Type B pancreatic cell (in vitro differentiated cells): ENCODE measurements at regions not wholly inside any gene's neighbourhood (a gene's known extent, or its start where the extent isn't known, plus 50 kb on each side); places are given as distances from the start of the nearest gene placed in this dataset.

ENCODE experiments used
- DNase-seq: peaks from one replicate; pipeline ENCODE4 v3.0.0; 2021; ENCODE audit warnings: mixed read lengths; ENCODE audit not compliant: unreplicated experiment; ENCODE audit errors: extremely low spot score
- H3K27ac Mint-ChIP-seq: 2 replicates; pipeline ENCODE4 v1.8.0; 2021; ENCODE audit warnings: mild to moderate bottlenecking, mixed read lengths
- H3K27me3 Mint-ChIP-seq: 2 replicates; pipeline ENCODE4 v1.8.0; 2021; ENCODE audit warnings: mixed read lengths
- H3K36me3 Mint-ChIP-seq: 2 replicates; pipeline ENCODE4 v1.8.0; 2021; ENCODE audit warnings: mixed read lengths
- H3K4me1 Mint-ChIP-seq: one replicate; pipeline ENCODE4 v1.8.0; 2021; ENCODE audit warnings: mixed read lengths; ENCODE audit not compliant: unreplicated experiment
- H3K4me3 Mint-ChIP-seq: 2 replicates; pipeline ENCODE4 v1.8.0; 2021; ENCODE audit warnings: mild to moderate bottlenecking, mixed read lengths
- H3K9me3 Mint-ChIP-seq: 2 replicates; pipeline ENCODE4 v1.8.0; 2021; ENCODE audit warnings: mixed read lengths
- TF ChIP-seq, protein P1 (sequence below): fragments of 200-600 bp; sonication (generic); conservative IDR thresholded peaks from 2 replicates; pipeline ENCODE4 v1.5.0; 2021; ENCODE audit warnings: antibody characterized with exemption, mild to moderate bottlenecking

- H3K27ac Mint-ChIP-seq = no peak overlapping the region
- TF ChIP-seq, protein P1, sequence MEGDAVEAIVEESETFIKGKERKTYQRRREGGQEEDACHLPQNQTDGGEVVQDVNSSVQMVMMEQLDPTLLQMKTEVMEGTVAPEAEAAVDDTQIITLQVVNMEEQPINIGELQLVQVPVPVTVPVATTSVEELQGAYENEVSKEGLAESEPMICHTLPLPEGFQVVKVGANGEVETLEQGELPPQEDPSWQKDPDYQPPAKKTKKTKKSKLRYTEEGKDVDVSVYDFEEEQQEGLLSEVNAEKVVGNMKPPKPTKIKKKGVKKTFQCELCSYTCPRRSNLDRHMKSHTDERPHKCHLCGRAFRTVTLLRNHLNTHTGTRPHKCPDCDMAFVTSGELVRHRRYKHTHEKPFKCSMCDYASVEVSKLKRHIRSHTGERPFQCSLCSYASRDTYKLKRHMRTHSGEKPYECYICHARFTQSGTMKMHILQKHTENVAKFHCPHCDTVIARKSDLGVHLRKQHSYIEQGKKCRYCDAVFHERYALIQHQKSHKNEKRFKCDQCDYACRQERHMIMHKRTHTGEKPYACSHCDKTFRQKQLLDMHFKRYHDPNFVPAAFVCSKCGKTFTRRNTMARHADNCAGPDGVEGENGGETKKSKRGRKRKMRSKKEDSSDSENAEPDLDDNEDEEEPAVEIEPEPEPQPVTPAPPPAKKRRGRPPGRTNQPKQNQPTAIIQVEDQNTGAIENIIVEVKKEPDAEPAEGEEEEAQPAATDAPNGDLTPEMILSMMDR = no peak
- H3K27me3 Mint-ChIP-seq = peaks cover 42% of the 10 kb centered on the region
These were observed 94.7 kb downstream of the DMRTA2 start for GRCh38 chr1:50328552-50328951.

GRCh38 chr1:50326026-50326425 lies 97.2 kb downstream of the DMRTA2 start:
- TF ChIP-seq, protein P1 = no peak
- Mint-ChIP-seq H3K27ac (no peak overlapping the region), H3K36me3 (no peaks in the 10 kb centered on the region), H3K4me1 (no peaks in the 10 kb centered on the region), H3K9me3 (no peaks in the 10 kb centered on the region), H3K4me3 (no peak overlapping the region), H3K27me3 (peaks cover 24% of the 10 kb centered on the region)
- DNase-seq = no peak

More at GRCh38 chr1:50328552-50328951, 94.7 kb downstream of the DMRTA2 start:
- H3K4me1 Mint-ChIP-seq = no peaks in the 10 kb centered on the region
- H3K36me3 Mint-ChIP-seq = no peaks in the 10 kb centered on the region
- no peaks in the 10 kb centered on the region for H3K9me3 Mint-ChIP-seq
- H3K4me3 Mint-ChIP-seq = no peak overlapping the region
- no peak for DNase-seq

DNA sequence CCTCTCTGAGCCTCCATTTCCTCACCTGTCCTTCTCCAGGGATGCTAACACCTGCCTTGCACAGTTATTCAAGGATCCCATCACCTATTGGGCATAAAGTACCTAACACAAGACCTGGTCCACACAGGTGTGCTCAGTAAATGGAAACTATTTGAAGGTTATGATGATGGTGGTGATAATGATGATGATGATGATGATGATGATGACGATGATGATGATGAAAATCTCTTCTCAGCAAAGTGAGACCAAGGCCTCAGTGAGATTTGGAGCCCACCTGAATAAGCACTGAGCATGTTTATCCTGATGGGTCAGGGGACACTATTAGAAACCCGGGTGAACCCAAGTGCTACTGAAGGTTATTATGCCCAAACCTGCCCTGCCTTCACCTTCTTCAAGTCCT lies 100.7 kb downstream of the DMRTA2 start:
- peaks cover 10% of the 10 kb centered on the region for H3K27me3 Mint-ChIP-seq
- TF ChIP-seq, protein P1 = no peak

GRCh38 chr1:50318428-50318827 lies 104.8 kb downstream of the DMRTA2 start:
- Mint-ChIP-seq H3K4me3 (no peak overlapping the region), H3K27ac (no peak overlapping the region), H3K36me3 (no peaks in the 10 kb centered on the region), H3K4me1 (no peaks in the 10 kb centered on the region), H3K9me3 (no peaks in the 10 kb centered on the region), H3K27me3 (peaks cover 10% of the 10 kb centered on the region)
- TF ChIP-seq, protein P1 = no peak
- no peak for DNase-seq

More for the DNA sequence above, 100.7 kb downstream of the DMRTA2 start:
- Mint-ChIP-seq H3K27ac (no peak overlapping the region), H3K36me3 (no peaks in the 10 kb centered on the region), H3K9me3 (no peaks in the 10 kb centered on the region), H3K4me3 (no peak overlapping the region), H3K4me1 (no peaks in the 10 kb centered on the region)
- DNase-seq = no peak

- no peak overlapping the region for H3K4me3 Mint-ChIP-seq
- H3K36me3 Mint-ChIP-seq = no peaks in the 10 kb centered on the region
- TF ChIP-seq, protein P1 = no peak
- no peaks in the 10 kb centered on the region for H3K4me1 Mint-ChIP-seq
- no peaks in the 10 kb centered on the region for H3K27me3 Mint-ChIP-seq
- peaks cover 4% of the 10 kb centered on the region for H3K9me3 Mint-ChIP-seq
- DNase-seq = no peak
- no peak overlapping the region for H3K27ac Mint-ChIP-seq
These were observed 114.4 kb downstream of the DMRTA2 start for GRCh38 chr1:50308878-50309277.

- H3K36me3 Mint-ChIP-seq = no peaks in the 10 kb centered on the region
- no peak for DNase-seq
- H3K9me3 Mint-ChIP-seq = peaks cover 4% of the 10 kb centered on the region
- no peaks in the 10 kb centered on the region for H3K27me3 Mint-ChIP-seq
- no peak overlapping the region for H3K27ac Mint-ChIP-seq
- TF ChIP-seq, protein P1 = no peak
- H3K4me3 Mint-ChIP-seq = no peak overlapping the region
- H3K4me1 Mint-ChIP-seq = no peaks in the 10 kb centered on the region
These were observed 117.4 kb downstream of the DMRTA2 start for GRCh38 chr1:50305808-50306207.
